Fibroblast of peridontal ligament (primary cell): ENCODE measurements at regions not wholly inside any gene's neighbourhood (a gene's known extent, or its start where the extent isn't known, plus 50 kb on each side); places are given as distances from the start of the nearest gene placed in this dataset.

Source experiments
- DNase-seq: peaks from one replicate; pipeline ENCODE4 v3.0.0-alpha.2; 2010; ENCODE audit errors: extremely low read depth

DNA sequence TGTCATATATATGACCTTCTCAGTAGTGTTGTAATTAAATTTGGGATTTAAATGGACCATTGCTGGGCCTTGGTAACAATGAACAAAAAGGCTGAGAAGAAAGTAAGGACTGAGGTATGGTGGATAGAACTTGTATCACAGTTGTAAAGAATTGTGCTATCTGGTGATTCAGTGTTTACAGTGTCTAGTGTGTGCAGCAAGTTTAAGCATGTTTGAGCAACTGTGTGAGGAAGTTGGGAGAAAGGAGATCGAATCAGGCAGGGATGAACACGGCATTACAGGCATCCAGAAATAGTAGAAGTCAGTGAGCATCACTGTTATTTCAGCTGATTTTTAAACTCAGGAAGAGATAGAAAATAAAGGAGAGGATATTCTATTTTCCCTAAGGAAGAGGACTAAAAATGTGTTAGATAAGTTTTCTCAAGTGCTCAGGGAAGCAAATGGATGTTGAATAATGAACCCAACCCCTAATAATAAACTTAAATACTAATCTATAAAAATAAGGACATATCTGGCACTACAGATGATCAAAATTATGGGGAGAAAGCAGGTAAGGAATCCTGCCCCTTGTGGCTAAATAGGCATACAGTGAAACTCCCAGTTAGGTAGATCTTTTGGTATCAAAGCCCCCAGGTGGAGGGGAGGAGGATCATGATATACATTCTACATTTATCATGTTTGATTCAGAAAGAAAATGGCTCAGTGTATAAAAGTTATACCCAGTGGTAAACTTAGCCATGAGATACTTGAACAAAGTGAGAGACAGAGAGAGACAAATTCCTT, 361.0 kb upstream of the ANO3 start:
- no peak for DNase-seq

- no peak for DNase-seq
These were observed 351.8 kb upstream of the ANO3 start for GRCh38 chr11:25980091-25980490.

DNA sequence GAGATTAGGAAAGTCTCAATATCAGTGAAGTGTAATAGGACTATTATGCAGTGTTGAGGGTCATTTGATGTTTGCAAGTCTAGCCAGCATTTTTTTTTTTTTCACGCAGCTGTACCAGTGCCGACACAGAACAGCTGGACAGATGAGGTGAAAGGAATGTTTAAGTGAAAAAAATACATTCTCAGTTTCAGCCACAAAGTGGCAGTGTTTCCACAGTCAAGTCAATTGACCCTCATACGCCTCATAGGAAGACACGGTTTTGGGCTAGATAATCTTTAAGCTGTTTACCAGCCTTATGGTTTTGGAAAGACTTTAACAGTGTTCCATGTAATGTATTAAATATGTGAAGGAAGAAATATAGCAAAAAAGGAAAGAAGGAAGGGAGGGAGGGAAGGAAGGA, 349.9 kb upstream of the ANO3 start:
- DNase-seq, result peak; percentile 88

- DNase-seq, result no peak
These were observed 348.6 kb upstream of the ANO3 start for GRCh38 chr11:25983280-25983679.

GRCh38 chr11:25988178-25988577, 343.8 kb upstream of the ANO3 start:
- DNase-seq, result no peak

DNA sequence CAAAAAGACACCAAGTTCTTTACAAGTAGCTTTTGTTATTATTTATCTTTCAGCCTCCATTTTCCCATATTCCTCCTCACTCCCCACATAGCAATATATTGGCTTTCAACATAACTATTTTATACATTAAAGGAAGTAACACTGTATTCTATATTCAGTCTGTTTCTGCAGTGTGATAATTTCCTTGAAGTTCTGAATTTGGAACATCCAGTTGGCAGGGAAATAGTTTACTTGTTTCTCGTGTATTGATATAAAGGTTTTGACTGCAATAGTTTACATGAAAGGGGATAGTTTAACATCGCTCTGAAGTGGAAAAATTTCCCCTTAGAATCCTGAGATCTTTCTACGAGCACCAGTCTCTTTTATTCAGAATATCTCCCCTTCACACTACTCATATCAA, 341.5 kb upstream of the ANO3 start:
- DNase-seq, result no peak

GRCh38 chr11:25991476-25991875, 340.5 kb upstream of the ANO3 start:
- no peak for DNase-seq

- DNase-seq, result peak; percentile 5
These were observed 339.6 kb upstream of the ANO3 start for GRCh38 chr11:25992294-25992693.

DNA sequence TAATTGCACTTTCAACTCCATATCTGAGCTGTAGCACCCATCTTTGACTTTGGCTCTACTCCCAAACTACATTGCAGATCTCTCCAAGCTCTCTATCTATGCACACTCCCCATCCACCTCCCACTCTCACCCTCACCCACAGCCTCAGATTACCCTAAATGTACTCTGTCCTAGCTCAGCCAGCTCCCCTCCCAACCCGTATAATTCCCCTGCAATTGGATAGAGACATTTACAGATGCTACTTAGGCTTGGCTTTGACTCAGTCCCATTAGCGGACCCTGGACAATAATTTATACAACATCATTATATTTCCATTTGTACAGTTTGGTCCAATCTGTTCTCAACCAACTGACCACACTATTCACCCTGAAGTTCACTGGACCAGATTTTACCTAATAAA, 338.9 kb upstream of the ANO3 start:
- no peak for DNase-seq

DNA sequence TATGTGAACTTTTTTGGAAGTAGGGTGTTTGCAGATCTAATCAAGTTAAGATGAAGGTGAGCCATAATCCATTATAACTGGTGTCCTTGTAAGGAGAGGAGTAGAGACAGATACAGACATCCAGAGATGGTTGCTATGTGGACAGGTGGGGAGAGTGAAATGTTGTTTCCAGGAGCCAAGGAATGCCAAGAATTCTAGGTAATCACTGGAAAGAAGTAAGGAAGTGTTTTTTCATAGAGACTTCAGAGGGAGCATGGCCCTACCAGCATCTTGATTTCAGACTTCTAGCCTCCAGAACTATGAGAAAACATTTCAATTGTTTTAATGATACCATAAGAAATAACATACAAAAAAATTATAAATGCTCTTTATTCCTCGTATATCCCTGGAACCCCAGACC, 320.5 kb upstream of the ANO3 start:
- no peak for DNase-seq

- DNase-seq, result peak; percentile 15
These were observed 317.3 kb upstream of the ANO3 start for GRCh38 chr11:26014456-26015115.

DNA sequence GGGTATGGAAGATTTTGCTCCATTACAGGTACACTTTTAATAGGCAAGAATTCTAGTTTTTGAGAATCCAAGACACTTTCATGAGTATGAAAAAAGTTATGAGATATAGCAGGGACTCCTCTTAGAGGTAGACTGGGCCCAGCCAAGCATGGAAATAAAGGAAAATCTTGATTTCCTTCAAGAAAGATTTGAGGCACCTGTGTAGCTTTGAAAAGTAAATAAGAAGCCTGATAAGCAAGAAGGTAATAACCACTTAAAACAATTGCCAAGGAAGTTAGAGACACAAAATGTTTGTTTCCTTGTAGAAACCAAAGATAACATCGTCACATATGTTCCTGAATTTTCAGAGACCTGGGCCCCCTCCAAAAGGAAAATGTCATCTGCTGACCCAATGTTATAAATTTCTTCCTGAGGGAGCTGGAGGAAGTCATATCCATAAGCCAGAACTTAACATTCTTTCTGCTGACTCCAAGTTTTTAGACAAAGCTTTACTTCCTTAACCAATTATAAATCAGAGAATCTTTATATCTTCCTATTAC, 314.5 kb upstream of the ANO3 start:
- no peak for DNase-seq

DNA sequence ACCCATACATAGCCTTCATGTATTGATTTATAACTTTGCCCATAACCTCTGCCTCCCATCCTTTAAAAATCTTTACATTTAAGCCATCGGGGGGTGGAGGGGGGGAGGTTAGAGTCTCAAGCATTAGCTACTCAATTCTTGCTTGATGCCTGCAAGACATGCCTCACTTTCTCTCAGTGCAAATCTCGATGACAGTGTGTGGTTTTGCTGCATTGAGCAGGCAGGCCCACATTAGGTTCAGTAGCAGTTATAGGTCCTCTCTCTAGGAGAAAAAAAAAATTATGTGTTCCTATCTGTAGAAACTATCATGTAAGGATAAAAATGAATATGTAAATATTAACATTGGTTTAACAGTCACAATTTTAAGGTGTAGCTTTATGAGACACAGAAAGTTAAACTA, 314.0 kb upstream of the ANO3 start:
- no peak for DNase-seq

- DNase-seq, result no peak
These were observed 313.6 kb upstream of the ANO3 start for GRCh38 chr11:26018336-26018735.

GRCh38 chr11:26019386-26019785, 312.5 kb upstream of the ANO3 start:
- no peak for DNase-seq

GRCh38 chr11:26021017-26021416, 310.9 kb upstream of the ANO3 start:
- DNase-seq, result no peak

- DNase-seq, result no peak
These were observed 308.9 kb upstream of the ANO3 start for GRCh38 chr11:26023057-26023456.

DNA sequence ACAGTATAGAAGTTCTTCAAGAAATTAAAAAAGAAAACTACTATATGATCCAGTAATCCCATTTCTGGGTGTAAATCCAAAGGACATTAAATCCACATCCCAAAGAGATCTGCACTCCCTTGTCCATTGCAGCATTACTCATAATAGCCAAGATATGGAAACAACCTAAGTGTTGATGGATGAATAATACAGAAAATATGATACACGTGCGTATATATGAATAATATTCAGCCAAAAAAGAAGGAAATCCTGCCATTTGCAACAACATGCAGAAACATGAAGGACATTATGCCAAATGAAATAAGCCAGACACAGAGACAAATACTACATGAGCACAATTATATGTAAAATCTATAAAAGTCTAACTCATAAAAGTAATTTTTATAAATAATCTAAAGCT, 306.3 kb upstream of the ANO3 start:
- no peak for DNase-seq

DNA sequence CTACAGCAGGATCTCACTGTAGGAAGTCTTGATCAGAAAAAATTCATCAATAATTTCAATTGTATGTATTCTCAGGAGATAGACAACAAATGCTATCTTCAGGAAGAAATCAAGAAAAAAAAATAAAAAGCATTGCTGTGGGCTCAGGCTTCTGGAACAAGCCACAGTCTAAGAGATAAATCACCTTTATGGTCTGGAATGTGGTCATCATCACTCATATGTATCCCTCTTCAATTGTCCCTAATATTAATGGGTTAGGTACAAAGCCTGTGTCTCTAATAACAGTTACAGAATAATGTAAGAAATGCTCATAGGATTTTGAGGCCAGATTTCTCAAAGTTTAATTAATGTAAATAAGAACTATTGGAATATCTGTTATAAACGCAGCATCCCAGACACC, 305.9 kb upstream of the ANO3 start:
- no peak for DNase-seq

GRCh38 chr11:26027887-26028286, 304.0 kb upstream of the ANO3 start:
- DNase-seq, result no peak

GRCh38 chr11:26028393-26028911, 303.5 kb upstream of the ANO3 start:
- DNase-seq, result no peak

DNA sequence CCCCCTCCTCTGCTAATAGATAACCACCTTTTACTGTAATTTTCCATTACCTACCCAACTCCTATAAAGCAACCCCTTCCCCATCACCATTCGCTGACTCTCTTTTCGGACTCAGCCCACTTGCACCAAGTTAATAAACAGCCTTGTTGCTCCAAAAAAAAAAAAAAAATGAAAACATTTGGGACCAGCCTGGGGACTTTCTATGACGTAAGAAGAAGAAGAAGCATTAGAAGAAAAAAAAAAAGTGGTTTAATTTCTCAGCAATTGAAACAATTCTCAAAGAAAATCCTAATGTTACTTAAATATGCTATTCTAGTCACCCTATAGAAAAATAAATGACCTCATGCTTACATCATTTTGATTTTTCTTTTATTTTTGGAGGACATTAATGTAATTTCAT, 301.5 kb upstream of the ANO3 start:
- DNase-seq, result no peak

DNA sequence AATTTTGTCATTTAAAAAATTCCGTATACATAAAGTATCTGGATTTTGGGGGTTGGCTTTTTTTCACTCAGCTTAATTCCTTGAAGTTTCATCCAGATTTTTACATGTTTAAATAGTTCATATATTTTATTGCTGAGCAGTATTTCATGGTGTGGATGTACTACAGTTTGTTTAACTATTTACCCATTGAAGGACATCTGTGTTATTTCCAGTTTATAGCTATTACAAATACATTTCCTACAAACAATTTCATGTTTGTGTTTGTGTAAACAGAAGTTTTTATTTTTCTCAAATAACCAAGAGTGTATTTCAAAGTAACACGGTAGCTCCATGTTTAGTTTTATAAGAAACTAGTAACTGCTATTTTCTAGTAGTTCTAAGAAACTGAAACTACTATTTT, 299.7 kb upstream of the ANO3 start:
- no peak for DNase-seq
